GM18907 (cell line): ENCODE measurements at regions not wholly inside any gene's neighbourhood (a gene's known extent, or its start where the extent isn't known, plus 50 kb on each side); places are given as distances from the start of the nearest gene placed in this dataset.

Experiments used
- ATAC-seq: cut with Tn5 transposase; IDR thresholded peaks from one replicate; pipeline ENCODE4 v1.9.1; 2021; ENCODE audit warnings: mild to moderate bottlenecking, moderate library complexity; ENCODE audit not compliant: unreplicated experiment

DNA sequence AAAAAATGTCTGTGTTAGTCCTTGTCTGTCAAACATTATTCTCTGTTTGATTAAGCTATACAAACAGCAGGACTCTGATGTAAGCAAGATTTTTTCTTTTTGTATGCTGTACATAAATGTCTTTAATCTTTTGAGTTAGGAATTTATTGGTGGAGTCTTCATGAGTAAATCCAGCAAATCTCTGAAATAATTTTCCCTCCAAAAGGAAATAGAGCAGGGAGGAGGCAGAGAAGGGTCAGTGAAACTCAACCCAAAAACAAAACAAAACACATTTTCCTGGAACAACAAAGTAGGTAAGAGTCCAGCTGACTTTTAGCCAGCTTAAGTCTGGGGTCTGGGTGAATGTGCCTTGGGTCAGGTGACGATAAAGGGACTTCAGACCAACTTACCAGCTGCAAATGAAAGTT is 113.7 kb downstream of the FOXA2 start:
- ATAC-seq, result no peak

DNA sequence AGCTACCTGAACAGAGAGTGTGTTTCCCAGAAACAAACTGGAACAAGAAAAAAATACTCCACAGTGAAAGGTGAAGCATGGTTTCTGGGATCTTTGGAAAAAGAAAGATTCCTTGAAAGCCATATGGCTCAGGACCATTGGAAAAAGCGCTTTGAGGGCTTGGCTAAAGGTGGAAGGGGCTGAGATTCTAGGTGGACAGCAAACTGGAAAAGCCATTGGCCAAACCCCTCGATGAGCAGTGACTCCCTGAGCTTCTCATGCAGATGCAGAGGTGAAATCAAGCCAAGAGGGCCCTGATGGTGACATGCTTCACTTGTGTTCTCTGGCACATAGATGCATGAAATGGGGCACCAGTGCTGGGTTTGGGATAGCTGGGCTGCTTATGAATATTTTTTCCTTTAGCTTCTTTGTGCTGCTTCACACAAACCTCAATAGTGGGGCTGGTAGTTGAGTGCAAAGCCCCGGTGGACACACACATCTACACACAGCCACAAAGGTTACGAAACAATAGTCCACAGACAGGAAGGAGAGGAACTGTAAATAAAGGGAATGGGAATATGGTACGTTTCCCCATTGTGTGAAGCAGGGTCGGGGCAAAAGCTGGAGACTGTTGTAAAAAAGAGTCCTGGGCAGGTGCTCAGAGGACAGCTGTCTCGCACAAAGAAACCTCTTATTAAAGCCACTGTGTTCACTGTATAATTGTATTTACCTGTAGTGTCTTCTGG is 117.8 kb downstream of the FOXA2 start:
- no peak for ATAC-seq

DNA sequence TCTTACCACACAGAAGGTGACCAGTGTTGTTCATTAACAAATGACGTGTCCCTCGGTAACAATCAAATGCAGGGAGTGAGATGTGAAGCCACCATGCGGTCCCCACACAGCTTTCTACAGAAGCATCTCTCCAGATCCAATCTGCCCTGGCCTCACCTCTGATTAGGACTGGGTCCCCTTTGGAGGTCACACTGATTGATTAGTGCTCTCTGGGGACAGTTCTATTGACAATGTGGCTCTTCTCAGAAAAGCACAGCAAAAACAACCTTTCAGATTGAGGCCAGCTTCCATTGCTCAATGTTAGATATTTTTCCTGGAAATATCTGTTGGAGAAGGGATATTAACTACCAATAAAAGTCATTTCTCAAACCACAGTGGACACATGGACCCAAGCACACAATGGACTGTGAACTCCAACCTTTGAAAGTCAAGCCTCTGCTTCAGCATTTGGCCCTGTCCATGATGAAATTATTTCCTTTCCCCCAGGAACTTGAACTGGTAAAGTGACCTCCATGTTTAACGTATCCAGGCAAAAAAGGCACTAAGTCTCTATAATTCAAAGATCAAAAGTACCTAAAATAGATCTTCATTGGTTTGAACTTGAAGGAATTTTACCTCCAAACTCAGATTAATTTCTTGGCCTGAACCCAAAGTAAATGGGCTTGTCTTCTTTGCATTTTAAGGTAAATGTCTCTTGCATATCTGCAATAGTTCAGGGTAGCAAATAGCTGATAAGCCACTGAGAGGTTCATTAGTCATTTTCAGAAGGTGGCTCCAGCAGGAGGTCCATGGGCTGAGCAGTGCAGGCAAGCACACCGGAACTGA is 118.5 kb downstream of the FOXA2 start:
- no peak for ATAC-seq

DNA sequence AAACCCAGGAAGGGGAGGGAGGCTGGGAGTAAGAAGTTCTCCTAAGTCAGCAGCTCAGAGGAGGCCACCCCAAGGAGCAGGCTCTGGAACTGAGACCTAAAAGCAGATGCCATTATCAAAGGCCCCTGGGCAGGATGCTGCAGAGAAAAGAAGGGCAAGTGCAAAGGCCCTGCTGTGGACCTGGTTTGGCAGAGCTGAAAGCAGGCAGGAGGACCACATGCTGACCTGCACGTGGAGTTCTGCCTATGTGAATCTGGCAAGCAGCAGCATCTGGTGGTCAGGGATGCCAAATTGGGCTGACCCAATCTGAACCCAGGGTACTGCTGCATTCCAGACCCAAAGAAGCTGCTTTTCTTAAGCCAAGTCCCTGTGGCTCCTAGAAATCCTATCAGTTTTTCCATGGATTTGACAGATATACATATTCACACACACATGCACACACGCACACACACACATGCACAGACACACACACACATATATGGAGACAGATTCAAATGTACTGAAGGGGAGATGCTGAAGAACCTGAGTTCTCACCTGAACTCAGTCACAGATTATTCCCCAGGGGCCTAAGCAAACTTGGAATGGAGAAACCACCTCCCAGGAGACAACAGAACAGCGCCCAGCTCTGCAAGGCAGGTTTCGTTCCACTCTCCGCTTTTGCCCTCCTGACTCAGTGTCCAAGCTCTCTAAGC is 119.9 kb downstream of the FOXA2 start:
- no peak for ATAC-seq

DNA sequence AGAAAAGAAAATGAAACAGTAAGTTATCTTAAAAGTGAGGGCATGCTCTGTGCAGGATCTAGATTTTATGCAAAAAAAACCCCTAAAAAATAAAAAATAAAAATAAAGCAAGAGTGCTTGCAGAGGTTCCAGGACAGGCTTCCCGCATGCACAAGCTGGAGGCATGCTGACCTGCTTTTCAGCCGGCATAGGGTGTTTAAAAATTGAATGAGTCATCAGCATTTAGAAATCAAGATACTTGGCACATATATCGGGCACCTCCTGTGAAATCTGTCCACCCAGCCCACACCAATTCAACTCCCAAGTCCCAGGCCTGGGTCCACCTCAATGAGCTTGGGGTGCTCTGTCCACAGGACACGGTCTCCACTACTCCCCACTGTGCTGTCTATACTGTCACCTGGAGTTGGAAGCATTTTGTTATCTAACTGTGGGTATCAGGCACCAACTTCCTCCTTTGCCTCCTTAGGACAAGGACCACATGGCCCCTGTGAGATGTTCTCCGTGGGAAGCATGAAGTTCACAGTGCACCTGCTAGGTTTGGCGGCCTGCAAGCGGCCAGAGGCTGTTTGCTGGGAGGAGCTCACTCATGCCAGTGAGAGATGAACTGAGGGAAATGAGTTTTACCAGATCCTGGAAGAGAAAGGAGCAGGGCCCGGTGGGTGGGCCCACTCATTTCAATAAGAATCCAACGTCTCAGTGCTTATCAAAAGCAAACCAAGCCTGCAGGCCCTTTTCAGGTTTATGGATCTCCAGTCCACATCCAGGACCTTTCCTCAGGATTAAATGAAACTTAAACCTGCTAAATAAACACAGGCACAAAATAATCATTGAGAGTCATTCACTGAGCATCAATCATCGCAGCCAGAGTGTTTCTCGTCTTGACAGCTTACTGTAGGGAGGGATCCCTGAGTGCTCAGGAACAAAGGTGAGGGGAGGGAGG is 121.1 kb downstream of the FOXA2 start:
- no peak for ATAC-seq

DNA sequence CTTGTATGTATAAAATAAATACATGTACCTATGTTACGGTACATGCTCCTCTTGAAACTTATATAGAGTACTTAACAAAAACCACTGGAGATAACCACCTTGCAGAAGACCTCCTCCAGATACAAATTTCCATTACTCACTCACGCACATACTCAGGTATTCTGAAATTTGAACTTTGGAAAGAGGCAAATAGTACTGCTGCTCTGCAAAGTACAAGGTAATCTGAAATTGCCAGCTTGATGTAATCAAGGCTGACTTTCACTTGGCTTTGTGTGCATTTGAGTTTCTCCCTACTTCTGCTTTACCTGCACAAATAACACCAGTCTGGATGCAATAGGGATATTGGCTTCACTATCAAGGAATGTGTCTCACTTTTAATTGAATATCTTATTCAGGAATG is 123.6 kb downstream of the FOXA2 start:
- ATAC-seq, result no peak

DNA sequence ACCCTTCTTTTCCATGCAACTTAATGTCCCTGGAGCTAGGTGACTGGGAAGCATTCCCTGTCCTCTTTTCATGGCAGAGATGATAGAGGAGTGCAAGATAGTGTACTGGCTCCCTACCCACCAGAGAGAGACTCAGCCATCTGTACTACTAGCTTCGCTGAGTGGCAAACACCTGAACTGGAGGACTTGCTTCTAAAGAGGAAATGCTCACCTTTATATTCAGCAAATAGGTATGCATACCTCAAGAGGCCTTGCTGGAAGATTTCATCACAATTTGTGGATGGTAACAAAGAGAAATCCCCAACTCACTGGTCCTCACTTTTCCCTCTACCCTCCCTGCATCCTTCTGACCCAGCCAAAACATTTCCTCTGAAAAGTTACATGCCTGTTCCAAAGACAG is 124.1 kb downstream of the FOXA2 start:
- ATAC-seq, result no peak

DNA sequence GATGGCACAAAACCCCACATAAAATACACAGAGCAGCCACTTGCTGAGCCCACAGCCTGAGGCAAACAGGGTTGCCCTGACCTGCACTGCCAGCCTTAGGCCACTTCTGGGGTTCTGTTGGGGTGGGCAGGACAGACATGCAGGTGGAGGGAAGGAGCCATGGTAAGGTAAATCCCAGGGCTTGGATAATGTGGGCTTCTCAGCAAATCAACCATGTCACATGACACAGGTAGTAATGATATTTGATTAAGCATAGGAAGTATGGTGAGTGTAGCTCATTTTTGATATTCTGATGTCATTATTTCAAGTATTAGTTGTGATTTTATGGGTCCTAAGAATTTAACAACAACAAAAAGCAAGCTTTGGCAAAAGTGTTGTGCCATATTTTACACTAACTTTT is 124.6 kb downstream of the FOXA2 start:
- ATAC-seq, result no peak

DNA sequence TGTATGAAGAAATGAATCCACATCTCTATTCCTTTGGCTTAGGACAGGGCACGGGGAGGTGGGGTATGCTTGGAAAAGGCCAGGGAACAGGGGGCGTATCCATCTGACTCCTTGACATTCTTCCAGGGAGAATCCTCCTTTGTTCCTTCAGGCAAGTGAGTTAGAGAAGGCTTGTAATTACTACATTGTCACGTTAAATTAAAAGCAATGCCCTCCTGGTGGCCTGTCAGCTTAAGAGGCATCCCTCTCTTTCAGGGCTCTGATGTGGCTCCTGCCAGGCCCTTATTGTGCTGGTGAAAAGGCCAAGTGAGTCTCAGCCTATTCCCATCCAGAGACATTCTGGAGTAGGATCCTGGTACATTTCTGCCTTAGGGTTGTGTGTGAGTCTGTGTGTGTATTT is 128.3 kb downstream of the FOXA2 start:
- no peak for ATAC-seq

DNA sequence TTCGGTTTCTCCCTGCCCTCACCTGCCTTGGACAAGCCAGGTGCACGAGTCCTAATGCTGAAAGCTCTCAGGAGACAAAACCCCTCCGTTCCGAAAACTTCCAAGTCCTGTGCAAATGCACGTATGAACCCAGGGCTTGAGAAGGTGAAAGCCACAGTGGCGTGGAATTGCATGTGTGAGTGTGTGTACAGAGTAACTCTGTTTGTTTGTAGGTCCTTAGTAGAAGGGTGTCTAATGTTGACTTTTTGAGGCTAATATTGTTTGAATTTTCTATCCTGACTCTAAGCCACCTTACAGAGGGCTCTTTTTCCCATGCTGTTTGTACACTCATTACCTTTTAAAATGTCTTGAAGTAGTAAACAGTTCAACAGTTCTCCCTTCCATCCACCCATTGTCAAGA is 129.1 kb downstream of the FOXA2 start:
- no peak for ATAC-seq

DNA sequence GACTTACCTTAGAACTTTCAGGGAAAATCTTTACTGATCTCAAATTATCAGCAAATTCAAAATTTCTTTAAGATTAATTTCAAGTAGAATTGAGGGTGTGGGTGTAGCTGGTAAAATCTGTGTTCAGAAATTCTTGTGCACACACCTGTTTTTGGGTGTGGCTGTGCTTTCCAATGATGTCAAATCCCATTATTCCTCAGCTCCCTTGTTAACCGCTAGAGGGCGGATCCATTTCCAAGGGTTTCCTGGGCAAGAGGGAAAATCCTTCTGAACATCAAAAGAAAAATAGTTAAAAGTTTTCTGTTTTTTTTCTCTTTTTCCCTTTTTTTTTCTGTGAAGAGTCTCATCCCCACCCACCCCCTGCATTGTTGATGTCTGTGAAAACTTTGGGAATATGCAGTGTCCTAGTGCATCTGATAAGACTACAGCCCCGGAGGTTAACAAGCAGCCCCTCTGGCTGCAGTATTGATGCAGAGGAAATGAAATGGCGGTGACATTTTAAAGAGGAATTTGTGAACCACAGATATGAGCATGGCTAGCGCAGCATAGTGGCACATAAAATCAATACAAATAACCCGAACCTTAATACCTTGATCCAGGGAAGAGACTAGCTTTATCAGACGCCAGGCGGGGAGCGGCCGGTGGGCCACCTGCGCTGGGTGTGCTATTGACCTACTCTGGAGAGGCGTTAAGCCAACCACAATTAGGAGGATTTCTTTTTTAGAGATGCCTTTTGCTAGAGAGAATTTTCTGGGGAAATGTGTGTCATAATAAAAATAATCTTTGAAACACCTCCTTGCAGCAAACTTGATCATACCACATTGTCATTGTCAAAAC is 130.9 kb downstream of the FOXA2 start:
- ATAC-seq, result no peak

DNA sequence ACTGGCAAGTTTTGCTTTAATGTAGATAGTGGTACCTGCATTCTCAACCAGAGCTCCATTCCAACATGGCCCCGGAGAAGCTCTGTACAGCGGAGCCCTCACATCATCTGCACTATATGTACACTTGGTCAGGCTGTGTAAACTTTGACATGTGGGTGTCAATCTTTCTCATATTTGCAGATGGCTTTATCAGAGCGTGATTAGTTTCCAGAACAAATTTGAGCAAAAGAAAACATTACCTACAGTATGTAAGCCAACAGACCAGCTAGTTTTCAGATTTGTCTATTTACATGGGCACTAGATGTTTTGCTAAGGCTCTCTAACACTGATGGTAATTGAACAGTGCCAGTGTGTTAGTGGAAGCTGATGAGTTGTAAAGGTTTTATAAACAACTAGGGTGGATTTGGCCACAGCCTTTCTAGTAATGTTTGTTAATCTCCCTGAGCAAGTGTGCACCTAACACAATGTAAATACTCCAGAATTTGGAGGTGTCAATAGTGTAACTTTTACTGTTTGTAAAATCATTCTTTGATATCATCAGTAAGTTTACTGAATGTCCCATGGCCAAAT is 131.8 kb downstream of the FOXA2 start:
- no peak for ATAC-seq

DNA sequence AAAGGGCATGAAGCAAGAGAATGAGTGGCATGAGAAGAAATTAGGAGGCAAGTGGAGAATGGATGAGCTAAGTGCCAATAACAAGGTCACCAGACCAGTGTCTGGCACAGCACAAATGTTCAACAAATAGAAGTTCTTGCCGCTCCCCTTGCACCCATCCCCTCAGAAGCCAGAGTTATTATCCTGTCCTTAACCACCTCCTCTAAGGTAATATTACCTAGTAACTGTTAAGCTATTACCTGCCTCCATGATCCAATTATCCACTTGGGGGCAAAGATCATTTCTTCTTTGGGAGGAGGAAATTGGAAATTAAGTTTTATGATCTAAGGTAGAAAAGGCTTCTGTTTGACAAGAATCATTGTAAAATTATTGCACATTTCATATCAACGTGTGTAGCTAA is 133.8 kb downstream of the FOXA2 start:
- ATAC-seq, result no peak

DNA sequence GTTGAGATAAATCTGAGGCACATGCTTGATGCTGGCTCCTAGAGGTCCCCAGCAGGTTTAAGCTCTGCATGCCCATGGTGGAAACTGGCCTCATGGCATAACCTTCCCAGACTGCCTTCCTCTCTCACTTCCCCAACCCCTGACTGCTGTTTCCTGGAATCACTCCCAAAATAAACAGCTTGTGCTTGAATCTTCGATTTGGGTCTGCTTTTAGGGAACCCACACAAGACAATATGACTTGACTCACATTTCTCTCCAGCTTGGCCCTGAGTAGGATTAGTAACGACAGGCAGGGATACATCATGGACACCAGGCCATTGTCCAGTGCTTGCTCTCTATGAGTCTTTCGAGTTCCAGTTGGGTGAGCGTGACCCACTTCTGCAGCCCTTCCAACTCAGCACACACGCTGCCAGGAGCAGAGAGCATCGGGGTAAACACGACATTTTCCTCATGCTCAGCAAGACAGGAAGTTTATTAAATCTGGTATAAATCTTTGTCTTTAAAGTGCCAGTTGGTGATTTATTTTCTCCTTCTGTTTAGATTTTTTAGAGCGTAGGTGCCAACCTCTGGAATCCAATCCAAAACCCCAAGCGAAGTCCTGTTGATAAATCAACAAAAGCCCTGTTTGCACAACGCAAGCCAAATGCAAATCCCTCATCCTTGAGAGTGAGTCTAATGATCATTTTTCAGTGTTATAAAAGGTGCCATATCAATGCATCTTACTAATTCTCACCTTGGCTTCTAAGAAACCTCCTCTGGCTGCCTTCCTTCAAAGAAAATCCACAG is 135.0 kb downstream of the FOXA2 start:
- no peak for ATAC-seq

DNA sequence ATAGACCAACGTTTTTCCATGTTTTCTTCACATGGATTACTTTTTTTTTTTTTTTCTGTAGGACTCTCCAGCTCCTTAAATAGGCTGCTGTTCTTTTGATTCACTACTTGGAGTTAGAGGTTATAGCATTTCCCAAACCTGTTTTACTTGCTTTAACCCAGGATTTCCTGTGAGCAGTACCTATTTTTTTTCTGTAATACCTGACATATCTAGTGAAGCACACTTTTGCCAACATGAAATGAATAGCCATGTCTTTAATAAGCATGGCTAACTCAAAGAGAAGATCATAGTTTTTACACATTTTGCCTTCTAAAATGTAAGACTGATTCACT is 137.0 kb downstream of the FOXA2 start:
- no peak for ATAC-seq

DNA sequence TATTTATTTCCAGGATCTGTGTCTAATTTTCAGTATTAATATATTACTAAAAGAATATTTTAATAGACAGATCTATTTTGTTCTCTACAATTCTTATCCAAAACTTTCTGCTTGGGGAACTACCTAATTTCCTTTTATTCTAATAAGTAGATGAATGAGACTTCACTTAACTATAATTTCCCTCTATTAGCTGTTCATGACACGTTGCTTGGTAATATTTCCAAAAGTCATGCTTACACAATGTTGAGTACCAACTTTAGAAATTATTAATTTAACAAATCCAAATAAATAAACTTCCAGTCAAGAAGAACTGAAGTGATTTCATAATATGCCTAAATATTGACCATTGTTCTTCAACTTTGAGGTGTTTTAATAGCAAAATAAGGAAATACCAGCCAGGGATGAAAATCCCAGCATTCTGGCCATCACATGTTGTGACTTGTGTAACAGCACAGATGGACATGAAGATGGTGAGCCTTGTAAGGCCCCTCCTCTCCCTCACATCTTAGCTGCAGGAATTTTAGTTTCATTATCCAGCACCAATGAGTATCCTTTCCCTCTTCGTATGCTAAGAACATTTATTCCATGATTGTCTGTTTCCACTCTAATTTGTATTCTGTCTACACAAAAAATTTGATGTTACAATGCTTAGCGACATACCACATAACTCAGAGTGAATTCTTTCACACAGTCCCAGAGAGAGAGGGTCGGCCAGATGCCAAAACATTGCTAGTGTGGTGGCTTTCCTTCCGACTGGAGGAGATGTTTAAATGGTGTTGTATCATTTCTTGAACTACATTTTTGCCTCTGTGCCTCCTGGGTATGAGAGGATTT is 137.5 kb downstream of the FOXA2 start:
- ATAC-seq, result no peak

DNA sequence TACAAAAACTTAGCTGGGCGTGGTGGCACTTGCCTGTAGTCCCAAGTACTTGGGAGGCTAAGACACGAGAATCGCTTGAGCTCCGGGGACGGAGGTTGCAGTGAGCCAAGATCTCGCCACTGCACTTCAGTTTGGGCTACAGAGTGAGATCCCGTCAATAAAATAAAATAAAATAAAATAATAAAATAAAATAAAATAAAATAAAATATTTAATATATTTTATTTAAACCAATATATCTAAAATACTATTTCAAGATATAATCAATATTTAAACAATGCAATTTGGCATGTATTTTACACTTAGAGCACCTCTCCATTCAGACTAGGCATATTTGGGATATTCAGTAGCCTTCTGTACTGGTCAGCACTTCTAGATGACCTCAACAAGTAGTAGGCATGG is 142.1 kb downstream of the FOXA2 start:
- ATAC-seq, result no peak

DNA sequence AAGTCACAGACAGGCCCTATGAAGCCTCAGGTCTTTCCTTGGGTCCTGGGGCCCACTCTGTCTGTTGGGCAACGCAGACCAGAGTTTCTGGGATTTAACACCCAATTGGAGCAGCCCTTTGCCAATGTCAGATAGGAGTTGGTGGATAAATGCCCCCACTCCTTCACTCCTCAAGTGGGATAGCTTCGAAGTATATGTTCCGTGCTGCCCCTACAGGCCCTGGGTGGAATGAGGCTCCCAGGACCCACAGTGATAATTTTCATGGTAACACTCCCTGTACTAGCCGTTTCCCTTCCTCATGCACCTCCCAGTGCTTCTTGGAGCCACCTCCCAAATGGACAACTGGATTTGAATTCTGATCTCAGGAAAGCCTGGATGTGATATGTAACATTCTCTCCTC is 145.4 kb downstream of the FOXA2 start:
- no peak for ATAC-seq
